Adipocyte (in vitro differentiated cells): ENCODE measurements at regions not wholly inside any gene's neighbourhood (a gene's known extent, or its start where the extent isn't known, plus 50 kb on each side); places are given as distances from the start of the nearest gene placed in this dataset.

ENCODE experiments used
- DNase-seq: peaks from one replicate; pipeline ENCODE4 v3.0.0-alpha.2; 2015; ENCODE audit warnings: low read depth
- H3K27me3 ChIP-seq: replicated peaks from 2 replicates; pipeline ENCODE4 v1.7.0; 2013; ENCODE audit warnings: mild to moderate bottlenecking, low read length, moderate library complexity; ENCODE audit not compliant: control insufficient read depth, insufficient read depth
- H3K36me3 ChIP-seq: 2 replicates; pipeline ENCODE4 v1.7.0; 2013; ENCODE audit warnings: low read length, mild to moderate bottlenecking, moderate library complexity; ENCODE audit not compliant: control insufficient read depth, insufficient read depth, severe bottlenecking
- H3K4me1 ChIP-seq: 2 replicates; pipeline ENCODE4 v1.7.0; 2013; ENCODE audit warnings: mild to moderate bottlenecking, low read length, moderate library complexity; ENCODE audit not compliant: control insufficient read depth, insufficient read depth
- H3K4me3 ChIP-seq: 2 replicates; pipeline ENCODE4 v1.7.0; 2013; ENCODE audit warnings: mild to moderate bottlenecking, low read length, moderate library complexity
- H3K9ac ChIP-seq: 2 replicates; pipeline ENCODE4 v1.7.0; 2013; ENCODE audit warnings: mild to moderate bottlenecking, low read length, moderate library complexity
- H3K9me3 ChIP-seq: 2 replicates; pipeline ENCODE4 v1.7.0; 2013; ENCODE audit warnings: mild to moderate bottlenecking, low read length, moderate library complexity; ENCODE audit not compliant: control insufficient read depth

- Histone ChIP-seq H3K9ac (no peak overlapping the region), H3K9me3 (no peaks in the 10 kb centered on the region), H3K27me3 (no peaks in the 10 kb centered on the region), H3K4me1 (no peaks in the 10 kb centered on the region), H3K4me3 (no peak overlapping the region), H3K36me3 (no peaks in the 10 kb centered on the region)
- no peak for DNase-seq
Observed at GRCh38 chr5:22998362-22998761, 145.2 kb upstream of the CDH12 start.

GRCh38 chr5:22988937-22989336 is 135.8 kb upstream of the CDH12 start:
- no peaks in the 10 kb centered on the region for H3K36me3 ChIP-seq
- H3K9ac ChIP-seq = no peak overlapping the region
- no peak overlapping the region for H3K4me3 ChIP-seq
- no peaks in the 10 kb centered on the region for H3K4me1 ChIP-seq
- no peaks in the 10 kb centered on the region for H3K9me3 ChIP-seq
- no peaks in the 10 kb centered on the region for H3K27me3 ChIP-seq
- DNase-seq = no peak

GRCh38 chr5:22986281-22986680 is 133.1 kb upstream of the CDH12 start:
- Histone ChIP-seq H3K27me3 (no peaks in the 10 kb centered on the region), H3K4me1 (no peaks in the 10 kb centered on the region), H3K9me3 (no peaks in the 10 kb centered on the region), H3K9ac (no peak overlapping the region), H3K4me3 (no peak overlapping the region), H3K36me3 (no peaks in the 10 kb centered on the region)
- no peak for DNase-seq

GRCh38 chr5:22985446-22985845 is 132.3 kb upstream of the CDH12 start:
- Histone ChIP-seq H3K9me3 (no peaks in the 10 kb centered on the region), H3K36me3 (no peaks in the 10 kb centered on the region), H3K9ac (no peak overlapping the region), H3K4me1 (no peaks in the 10 kb centered on the region), H3K4me3 (no peak overlapping the region), H3K27me3 (no peaks in the 10 kb centered on the region)
- no peak for DNase-seq

GRCh38 chr5:22970956-22971618 is 117.9 kb upstream of the CDH12 start:
- Histone ChIP-seq H3K4me3 (no peak overlapping the region), H3K9me3 (peaks cover 25% of the 10 kb centered on the region), H3K27me3 (no peaks in the 10 kb centered on the region), H3K36me3 (no peaks in the 10 kb centered on the region), H3K4me1 (no peaks in the 10 kb centered on the region), H3K9ac (no peak overlapping the region)
- DNase-seq = no peak

- Histone ChIP-seq H3K27me3 (no peaks in the 10 kb centered on the region), H3K9ac (no peak overlapping the region), H3K4me3 (no peak overlapping the region), H3K4me1 (no peaks in the 10 kb centered on the region), H3K9me3 (peaks cover 29% of the 10 kb centered on the region), H3K36me3 (no peaks in the 10 kb centered on the region)
- no peak for DNase-seq
Observed at GRCh38 chr5:22970491-22970890, 117.3 kb upstream of the CDH12 start.

- no peak overlapping the region for H3K4me3 ChIP-seq
- H3K27me3 ChIP-seq = no peaks in the 10 kb centered on the region
- H3K9me3 ChIP-seq = peaks cover 32% of the 10 kb centered on the region
- no peaks in the 10 kb centered on the region for H3K36me3 ChIP-seq
- H3K4me1 ChIP-seq = no peaks in the 10 kb centered on the region
- no peak overlapping the region for H3K9ac ChIP-seq
- no peak for DNase-seq
Observed at GRCh38 chr5:22968386-22968785, 115.2 kb upstream of the CDH12 start.

GRCh38 chr5:22965960-22966359 is 112.8 kb upstream of the CDH12 start:
- no peaks in the 10 kb centered on the region for H3K4me1 ChIP-seq
- no peaks in the 10 kb centered on the region for H3K36me3 ChIP-seq
- H3K4me3 ChIP-seq = no peak overlapping the region
- peaks cover 32% of the 10 kb centered on the region for H3K9me3 ChIP-seq
- no peak overlapping the region for H3K9ac ChIP-seq
- no peak for DNase-seq
- no peaks in the 10 kb centered on the region for H3K27me3 ChIP-seq

- peaks cover 32% of the 10 kb centered on the region for H3K9me3 ChIP-seq
- no peaks in the 10 kb centered on the region for H3K36me3 ChIP-seq
- DNase-seq = no peak
Observed at GRCh38 chr5:22964632-22965031, 111.5 kb upstream of the CDH12 start.

GRCh38 chr5:22958462-22959262 is 105.5 kb upstream of the CDH12 start:
- Histone ChIP-seq H3K4me3 (no peak overlapping the region), H3K4me1 (no peaks in the 10 kb centered on the region), H3K36me3 (no peaks in the 10 kb centered on the region), H3K9ac (no peak overlapping the region), H3K9me3 (no peaks in the 10 kb centered on the region), H3K27me3 (no peaks in the 10 kb centered on the region)
- no peak for DNase-seq

More at GRCh38 chr5:22964632-22965031, 111.5 kb upstream of the CDH12 start:
- no peak overlapping the region for H3K4me3 ChIP-seq
- no peaks in the 10 kb centered on the region for H3K4me1 ChIP-seq
- no peak overlapping the region for H3K9ac ChIP-seq
- H3K27me3 ChIP-seq = no peaks in the 10 kb centered on the region

- Histone ChIP-seq H3K4me1 (no peaks in the 10 kb centered on the region), H3K9me3 (no peaks in the 10 kb centered on the region)
- no peak for DNase-seq
Observed at GRCh38 chr5:22947921-22948320, 94.8 kb upstream of the CDH12 start.

More at GRCh38 chr5:22947921-22948320, 94.8 kb upstream of the CDH12 start:
- Histone ChIP-seq H3K36me3 (no peaks in the 10 kb centered on the region), H3K9ac (no peak overlapping the region), H3K4me3 (no peak overlapping the region), H3K27me3 (no peaks in the 10 kb centered on the region)
